ENCODE measurements at regions not wholly inside any gene's neighbourhood (a gene's known extent, or its start where the extent isn't known, plus 50 kb on each side); places are given as distances from the start of the nearest gene placed in this dataset.
A peak's percentile ranks its signal among the peaks of the same experiment; 100 is the strongest.

DNA sequence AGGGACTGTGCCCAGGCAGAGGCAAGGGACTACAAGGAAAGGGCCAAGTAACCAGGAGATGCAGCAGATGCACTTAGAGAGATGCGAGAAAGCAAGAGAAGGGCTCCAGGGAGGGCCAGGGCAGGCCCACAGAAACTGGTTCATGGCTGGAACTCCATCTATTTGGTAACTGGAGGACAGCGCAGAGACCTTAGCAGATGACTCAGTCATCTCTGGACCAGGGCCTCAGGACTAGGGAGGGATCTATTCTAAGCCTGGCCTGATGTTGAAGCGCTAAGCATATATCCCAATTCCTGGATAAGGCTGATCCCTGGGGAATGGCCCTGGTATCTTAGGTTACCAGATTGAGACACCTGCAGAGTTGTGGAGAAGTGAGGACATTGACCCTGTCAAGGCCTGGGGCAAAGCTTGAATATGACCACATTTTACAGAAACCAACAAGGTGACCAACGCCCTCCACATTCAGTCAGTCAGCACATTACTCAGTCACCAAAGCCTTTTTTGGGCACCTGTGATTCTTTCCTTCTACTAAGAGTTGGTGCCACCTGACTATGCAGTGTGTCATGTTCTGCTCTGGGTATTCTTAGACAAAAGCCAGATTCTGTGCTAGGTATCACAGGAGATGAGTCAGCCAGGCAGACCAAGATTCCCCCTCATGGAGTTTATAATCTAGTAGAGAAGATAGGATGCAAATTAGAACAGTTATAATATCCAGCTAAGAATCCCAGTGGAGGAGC is 68.4 kb upstream of the SLCO3A1 start:
- H3K79me2 ChIP-seq (ENCODE audit: insufficient read depth), result no peaks in the 10 kb centered on the region
- in situ Hi-C loops (cut with MboI), result no loop called here
- no peaks in the 10 kb centered on the region for H3K9me3 ChIP-seq (ENCODE audit: low read depth)
- no peaks in the 10 kb centered on the region for H3F3A ChIP-seq (ENCODE audit: insufficient read depth)
- 0 out of 2 replicates have a peak, but pooled peaks cover 4% of the 10 kb centered on the region for H3K27me3 ChIP-seq (replicated peaks; ENCODE audit: insufficient read depth)
- no peaks in the 10 kb centered on the region for H3K36me3 ChIP-seq (ENCODE audit: low read depth)
- no peak overlapping the region for H3K9ac ChIP-seq
- no peak overlapping the region for H3K27ac ChIP-seq
- H4K20me1 ChIP-seq (ENCODE audit: insufficient read depth), result no peaks in the 10 kb centered on the region
- 50% methylated on average over 4 of the region's 4 CpGs for WGBS, 2 experiments (ENCODE audit: low coverage in 1 of 2, low lambda C conversion rate in 2 of 2, missing lambda C conversion rate in 2 of 2)
- no peak overlapping the region for H3K4me2 ChIP-seq (ENCODE audit: unreplicated experiment)
- no peak overlapping the region for H3K4me3 ChIP-seq
- no peak for DNase-seq
- H2AFZ ChIP-seq, result no peak overlapping the region
- TF ChIP-seq EZH2 (IDR thresholded peaks at IDR 0.05; ENCODE audit: insufficient read depth, poor library complexity, severe bottlenecking), result no peak
- TF ChIP-seq EZH2phosphoT487 (IDR thresholded peaks at IDR 0.05; ENCODE audit: insufficient read depth, low read depth), result no peak
- H3K4me1 ChIP-seq (ENCODE audit: insufficient read depth), result no peaks in the 10 kb centered on the region
- no peaks in the 10 kb centered on the region for H3K9me2 ChIP-seq (ENCODE audit: insufficient read depth)

DNA sequence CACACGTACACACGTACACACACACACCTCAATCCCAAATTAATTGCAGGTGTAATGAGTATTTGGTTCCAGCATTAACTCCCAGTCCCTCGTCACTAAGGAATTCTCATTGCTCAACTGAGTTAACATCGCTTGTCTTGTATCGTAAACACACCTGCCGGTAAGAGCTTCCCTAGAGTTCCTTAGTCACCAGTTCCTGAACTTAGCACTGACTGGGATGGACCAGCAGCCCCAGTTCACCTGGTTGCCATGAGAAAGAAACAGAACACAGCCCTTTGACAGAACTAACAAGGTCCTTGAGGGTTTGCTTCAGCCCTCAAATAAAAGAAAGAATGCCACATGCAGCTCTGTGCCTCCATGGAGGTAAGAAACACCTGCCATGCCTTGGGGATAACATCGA is 66.3 kb upstream of the SLCO3A1 start:
- H3K27ac ChIP-seq, result no peak overlapping the region
- H3K9ac ChIP-seq, result no peak overlapping the region
- no peak overlapping the region for H2AFZ ChIP-seq
- no peaks in the 10 kb centered on the region for H3K9me3 ChIP-seq (ENCODE audit: low read depth)
- H3K27me3 ChIP-seq (replicated peaks; ENCODE audit: insufficient read depth), result 0 out of 2 replicates have a peak, but pooled peaks cover 4% of the 10 kb centered on the region
- H4K20me1 ChIP-seq (ENCODE audit: insufficient read depth), result no peaks in the 10 kb centered on the region; the same call in 1 of the 2 replicates
- 52 to 53% methylated on average over 7 of the region's 7 CpGs for WGBS, 2 experiments (ENCODE audit: low coverage in 1 of 2, low lambda C conversion rate in 2 of 2, missing lambda C conversion rate in 2 of 2)
- in situ Hi-C loops (cut with MboI), result no loop called here
- no peaks in the 10 kb centered on the region for H3K36me3 ChIP-seq (ENCODE audit: low read depth)
- no peaks in the 10 kb centered on the region for H3K4me1 ChIP-seq (ENCODE audit: insufficient read depth)
- H3K4me2 ChIP-seq (ENCODE audit: unreplicated experiment), result no peak overlapping the region
- no peak overlapping the region for H3K4me3 ChIP-seq
- no peaks in the 10 kb centered on the region for H3K9me2 ChIP-seq (ENCODE audit: insufficient read depth)
- H3F3A ChIP-seq (ENCODE audit: insufficient read depth), result no peaks in the 10 kb centered on the region
- TF ChIP-seq EZH2phosphoT487 (IDR thresholded peaks at IDR 0.05; ENCODE audit: insufficient read depth, low read depth) (no peak), EZH2 (IDR thresholded peaks at IDR 0.05; ENCODE audit: insufficient read depth, poor library complexity, severe bottlenecking) (no peak)
- DNase-seq, result no peak
- H3K79me2 ChIP-seq (ENCODE audit: insufficient read depth), result no peaks in the 10 kb centered on the region

DNA sequence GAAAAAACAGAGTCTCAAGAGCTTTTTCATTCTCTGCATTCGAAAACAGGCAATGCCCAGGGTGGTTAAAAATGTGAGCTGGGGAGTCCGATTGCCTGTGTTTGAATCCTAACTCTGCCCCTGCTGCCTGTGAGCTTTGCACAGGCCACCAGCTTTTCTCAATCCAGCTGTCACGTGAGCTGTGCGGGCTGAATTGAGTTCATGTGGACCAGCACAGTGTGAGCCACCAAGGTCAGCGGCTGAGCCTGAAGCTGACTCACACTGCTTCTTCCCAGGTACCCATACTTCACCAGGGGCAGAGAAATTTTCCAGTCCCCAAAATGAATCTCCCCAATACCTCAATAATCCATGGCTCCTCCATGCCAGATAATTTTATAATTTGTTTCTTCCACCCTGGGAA is 64.4 kb upstream of the SLCO3A1 start:
- Histone ChIP-seq H4K20me1 (ENCODE audit: insufficient read depth) (no peaks in the 10 kb centered on the region; the same call in 1 of the 2 replicates), H3F3A (ENCODE audit: insufficient read depth) (no peaks in the 10 kb centered on the region), H3K4me1 (ENCODE audit: insufficient read depth) (no peaks in the 10 kb centered on the region), H3K27ac (no peak overlapping the region), H3K4me3 (no peak overlapping the region), H3K36me3 (ENCODE audit: low read depth) (no peaks in the 10 kb centered on the region), H3K9me3 (ENCODE audit: low read depth) (no peaks in the 10 kb centered on the region), H3K27me3 (replicated peaks; ENCODE audit: insufficient read depth) (peaks cover 7% of the 10 kb centered on the region), H3K4me2 (ENCODE audit: unreplicated experiment) (no peak overlapping the region), H3K9ac (no peak overlapping the region), H2AFZ (no peak overlapping the region), H3K9me2 (ENCODE audit: insufficient read depth) (no peaks in the 10 kb centered on the region), H3K79me2 (ENCODE audit: insufficient read depth) (no peaks in the 10 kb centered on the region)
- WGBS, 2 experiments (ENCODE audit: low coverage in 1 of 2, low lambda C conversion rate in 2 of 2, missing lambda C conversion rate in 2 of 2), result 71 to 78% methylated on average over 5 of the region's 5 CpGs
- TF ChIP-seq EZH2 (IDR thresholded peaks at IDR 0.05; ENCODE audit: insufficient read depth, poor library complexity, severe bottlenecking), result no peak
- TF ChIP-seq EZH2phosphoT487 (IDR thresholded peaks at IDR 0.05; ENCODE audit: insufficient read depth, low read depth), result no peak
- DNase-seq, result no peak
- in situ Hi-C loops (cut with MboI), result no loop called here

DNA sequence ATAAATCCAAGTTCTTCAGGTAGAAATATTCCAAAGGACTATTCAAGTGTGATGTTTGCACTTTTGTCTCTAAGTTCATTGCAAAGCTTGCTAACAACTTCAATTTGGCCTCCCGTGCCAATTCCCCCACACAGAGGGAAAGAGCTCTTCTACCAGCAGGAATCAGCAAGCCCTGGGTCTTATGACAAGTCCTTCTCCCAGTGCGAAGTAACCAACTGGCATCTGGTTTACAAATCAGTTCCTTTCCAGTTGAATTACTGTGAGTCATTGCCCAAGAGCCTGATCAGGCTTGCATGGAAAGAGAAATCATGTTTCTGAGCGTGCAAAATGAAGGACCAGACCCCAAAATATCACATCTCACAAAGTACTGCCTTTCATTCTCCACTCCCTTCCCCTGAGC is 62.7 kb upstream of the SLCO3A1 start:
- Histone ChIP-seq H3F3A (ENCODE audit: insufficient read depth) (no peaks in the 10 kb centered on the region), H3K79me2 (ENCODE audit: insufficient read depth) (no peaks in the 10 kb centered on the region), H2AFZ (no peak overlapping the region), H3K9me2 (ENCODE audit: insufficient read depth) (no peaks in the 10 kb centered on the region), H3K36me3 (ENCODE audit: low read depth) (no peaks in the 10 kb centered on the region), H3K4me1 (ENCODE audit: insufficient read depth) (no peaks in the 10 kb centered on the region), H3K4me3 (no peak overlapping the region), H3K9me3 (ENCODE audit: low read depth) (no peaks in the 10 kb centered on the region), H3K9ac (no peak overlapping the region), H3K27ac (no peak overlapping the region), H4K20me1 (ENCODE audit: insufficient read depth) (no peaks in the 10 kb centered on the region; the same call in 1 of the 2 replicates), H3K4me2 (ENCODE audit: unreplicated experiment) (no peak overlapping the region), H3K27me3 (replicated peaks; ENCODE audit: insufficient read depth) (peaks cover 14% of the 10 kb centered on the region)
- peak; percentile 7 for DNase-seq
- WGBS, 2 experiments (ENCODE audit: low coverage in 1 of 2, low lambda C conversion rate in 2 of 2, missing lambda C conversion rate in 2 of 2), result 0 to 2% methylated on average over 3 of the region's 3 CpGs
- TF ChIP-seq EZH2 (IDR thresholded peaks at IDR 0.05; ENCODE audit: insufficient read depth, poor library complexity, severe bottlenecking) (no peak), EZH2phosphoT487 (IDR thresholded peaks at IDR 0.05; ENCODE audit: insufficient read depth, low read depth) (no peak)
- in situ Hi-C loops (cut with MboI), result no loop called here
